ENCODE measurements at regions not wholly inside any gene's neighbourhood (a gene's known extent, or its start where the extent isn't known, plus 50 kb on each side); places are given as distances from the start of the nearest gene placed in this dataset.

DNA sequence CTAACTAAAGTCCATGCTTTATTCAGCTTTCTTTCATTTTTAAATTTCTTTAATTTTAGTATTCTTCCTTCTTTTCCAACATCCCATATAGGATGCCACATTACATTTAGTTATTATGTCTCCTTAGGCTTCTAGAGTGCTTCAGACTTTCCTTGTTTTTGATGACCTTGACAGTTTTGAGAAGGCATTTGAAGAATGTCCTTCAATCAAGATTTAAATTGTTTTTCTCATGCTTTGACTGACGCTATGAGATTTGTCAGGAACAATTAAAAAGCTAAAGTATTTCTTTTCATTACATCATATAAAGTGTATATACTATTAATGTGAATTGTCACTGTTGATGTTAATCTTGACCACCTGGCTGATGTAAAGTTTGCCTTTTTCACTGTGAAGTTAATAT, 173.7 kb upstream of the LYPLAL1 start:
- Mint-ChIP-seq H3K27me3 (no peaks in the 10 kb centered on the region), H3K4me3 (no peak overlapping the region)
- no peak overlapping the region for H3K4me3 ChIP-seq (ENCODE audit: low read depth, low read length)

DNA sequence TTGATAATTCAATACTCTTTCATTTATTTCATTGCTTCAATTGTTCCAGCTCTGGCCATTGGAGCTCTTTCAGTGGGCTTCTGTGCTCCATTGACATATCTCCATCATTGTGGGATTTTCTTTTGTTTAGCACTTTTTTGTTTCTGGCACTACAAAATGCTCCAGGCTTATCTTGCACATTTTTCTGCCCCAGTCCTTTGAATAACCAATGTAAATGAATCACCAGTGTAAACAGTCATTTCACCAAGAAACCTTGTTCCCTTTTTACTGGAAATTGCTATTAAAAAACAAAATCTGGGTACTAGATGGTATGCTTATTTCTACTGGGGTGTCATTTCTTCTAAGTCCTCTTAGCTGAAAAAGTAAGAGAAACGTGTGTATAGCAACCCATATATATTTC, 173.0 kb upstream of the LYPLAL1 start:
- H3K9me3 Mint-ChIP-seq = peaks cover 0 to 14% (median 4%) of the 10 kb centered on the region in 7 donors
- H3K9me3 ChIP-seq (ENCODE audit: control insufficient read depth in 2 of 2, low read length in 2 of 2) = peaks cover 0 to 2% of the 10 kb centered on the region in 2 experiments
- H3K27ac ChIP-seq (ENCODE audit: insufficient read depth, low read length, poor library complexity, severe bottlenecking) = no peak overlapping the region
- no peaks in the 10 kb centered on the region for H3K36me3 ChIP-seq (ENCODE audit: control insufficient read depth, insufficient read depth, low read length)
- H3K36me3 Mint-ChIP-seq = no peaks in the 10 kb centered on the region
- no peak for DNase-seq
- H3K27ac Mint-ChIP-seq = no peak overlapping the region
- no peak for ATAC-seq (ENCODE audit: low read depth in 2 of 2)
- no peaks in the 10 kb centered on the region for H3K4me1 ChIP-seq (ENCODE audit: control insufficient read depth, insufficient read depth, low read length, poor library complexity, severe bottlenecking)
- no peak overlapping the region for H3K4me3 Mint-ChIP-seq
- H3K27me3 Mint-ChIP-seq = no peaks in the 10 kb centered on the region
- no peak overlapping the region for H3K4me3 ChIP-seq (ENCODE audit: low read depth, low read length)
- no peaks in the 10 kb centered on the region for H3K27me3 ChIP-seq (ENCODE audit: control insufficient read depth, insufficient read depth, low read length)
- H3K4me1 Mint-ChIP-seq = no peaks in the 10 kb centered on the region

More for the DNA sequence above, 173.7 kb upstream of the LYPLAL1 start:
- Histone ChIP-seq H3K36me3 (ENCODE audit: control insufficient read depth, insufficient read depth, low read length) (no peaks in the 10 kb centered on the region), H3K27me3 (ENCODE audit: control insufficient read depth, insufficient read depth, low read length) (no peaks in the 10 kb centered on the region), H3K9me3 (ENCODE audit: control insufficient read depth in 2 of 2, low read length in 2 of 2) (peaks cover 0 to 1% of the 10 kb centered on the region in 2 experiments), H3K4me1 (ENCODE audit: control insufficient read depth, insufficient read depth, low read length, poor library complexity, severe bottlenecking) (no peaks in the 10 kb centered on the region), H3K27ac (ENCODE audit: insufficient read depth, low read length, poor library complexity, severe bottlenecking) (no peak overlapping the region)
- H3K9me3 Mint-ChIP-seq = peaks cover 0 to 8% (median 2%) of the 10 kb centered on the region in 7 donors
- ATAC-seq (ENCODE audit: low read depth in 2 of 2) = no peak
- no peak for DNase-seq
- H3K27ac Mint-ChIP-seq = no peak overlapping the region
- H3K36me3 Mint-ChIP-seq = no peaks in the 10 kb centered on the region
- no peaks in the 10 kb centered on the region for H3K4me1 Mint-ChIP-seq

DNA sequence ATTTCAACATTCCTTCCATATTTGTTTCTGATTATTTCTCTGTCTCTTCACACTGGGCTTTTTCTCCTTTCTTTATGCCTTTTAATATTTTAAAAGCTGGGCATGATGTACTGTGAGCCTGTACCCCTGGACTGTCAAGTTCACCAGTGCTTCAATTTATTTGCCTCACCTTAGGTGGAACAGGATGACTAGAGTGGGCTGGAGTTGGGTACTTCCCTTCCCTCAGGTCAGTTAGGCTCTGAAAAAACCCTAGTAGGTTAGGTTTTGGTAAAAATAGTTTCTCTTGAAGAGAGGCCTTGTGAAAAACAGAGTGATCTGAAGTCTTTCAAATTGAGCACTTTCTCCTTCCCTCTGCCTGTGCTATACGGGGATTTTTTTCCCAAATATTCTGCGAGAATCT, 163.0 kb upstream of the LYPLAL1 start:
- Mint-ChIP-seq H3K9me3 (peaks cover 0 to 10% (median 5%) of the 10 kb centered on the region in 7 donors), H3K4me3 (no peak overlapping the region), H3K36me3 (no peaks in the 10 kb centered on the region), H3K27me3 (no peaks in the 10 kb centered on the region), H3K4me1 (no peaks in the 10 kb centered on the region), H3K27ac (no peak overlapping the region)
- Histone ChIP-seq H3K36me3 (ENCODE audit: control insufficient read depth, insufficient read depth, low read length) (no peaks in the 10 kb centered on the region), H3K27ac (ENCODE audit: insufficient read depth, low read length, poor library complexity, severe bottlenecking) (no peak overlapping the region), H3K27me3 (ENCODE audit: control insufficient read depth, insufficient read depth, low read length) (no peaks in the 10 kb centered on the region), H3K4me3 (ENCODE audit: low read depth, low read length) (no peak overlapping the region), H3K9me3 (ENCODE audit: control insufficient read depth in 2 of 2, low read length in 2 of 2) (no peaks in the 10 kb centered on the region), H3K4me1 (ENCODE audit: control insufficient read depth, insufficient read depth, low read length, poor library complexity, severe bottlenecking) (no peaks in the 10 kb centered on the region)
- no peak for DNase-seq
- ATAC-seq (ENCODE audit: low read depth in 2 of 2) = no peak

DNA sequence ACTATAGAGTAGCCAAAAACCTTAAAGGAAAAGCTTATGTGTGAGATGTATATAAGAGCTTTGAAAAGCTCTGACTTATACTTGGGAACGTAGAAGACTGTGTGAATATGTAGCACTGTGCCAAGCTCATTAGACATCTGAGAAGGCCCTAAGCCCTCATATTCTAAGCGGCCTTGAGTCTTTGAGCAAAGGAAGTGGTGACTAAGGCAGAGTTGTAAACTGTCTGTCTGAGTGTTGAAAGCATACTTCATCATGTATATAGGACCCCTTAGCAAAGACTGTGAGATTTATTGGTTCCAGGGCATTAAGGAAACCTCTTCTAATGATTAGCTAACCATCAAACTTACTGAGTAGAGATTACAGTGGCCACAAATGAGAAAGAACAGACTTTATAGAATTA, 153.3 kb upstream of the LYPLAL1 start:
- Histone ChIP-seq H3K9me3 (ENCODE audit: control insufficient read depth in 2 of 2, low read length in 2 of 2) (no peaks in the 10 kb centered on the region), H3K27me3 (ENCODE audit: control insufficient read depth, insufficient read depth, low read length) (no peaks in the 10 kb centered on the region), H3K4me1 (ENCODE audit: control insufficient read depth, insufficient read depth, low read length, poor library complexity, severe bottlenecking) (no peaks in the 10 kb centered on the region), H3K27ac (ENCODE audit: insufficient read depth, low read length, poor library complexity, severe bottlenecking) (no peak overlapping the region), H3K4me3 (ENCODE audit: low read depth, low read length) (no peak overlapping the region), H3K36me3 (ENCODE audit: control insufficient read depth, insufficient read depth, low read length) (no peaks in the 10 kb centered on the region)
- no peak overlapping the region for H3K4me3 Mint-ChIP-seq
- no peak for ATAC-seq (ENCODE audit: low read depth in 2 of 2)
- H3K9me3 Mint-ChIP-seq = peaks cover 0 to 8% (median 7%) of the 10 kb centered on the region in 7 donors
- no peaks in the 10 kb centered on the region for H3K36me3 Mint-ChIP-seq
- H3K27ac Mint-ChIP-seq = no peak overlapping the region
- DNase-seq = no peak
- no peaks in the 10 kb centered on the region for H3K4me1 Mint-ChIP-seq
- no peaks in the 10 kb centered on the region for H3K27me3 Mint-ChIP-seq

DNA sequence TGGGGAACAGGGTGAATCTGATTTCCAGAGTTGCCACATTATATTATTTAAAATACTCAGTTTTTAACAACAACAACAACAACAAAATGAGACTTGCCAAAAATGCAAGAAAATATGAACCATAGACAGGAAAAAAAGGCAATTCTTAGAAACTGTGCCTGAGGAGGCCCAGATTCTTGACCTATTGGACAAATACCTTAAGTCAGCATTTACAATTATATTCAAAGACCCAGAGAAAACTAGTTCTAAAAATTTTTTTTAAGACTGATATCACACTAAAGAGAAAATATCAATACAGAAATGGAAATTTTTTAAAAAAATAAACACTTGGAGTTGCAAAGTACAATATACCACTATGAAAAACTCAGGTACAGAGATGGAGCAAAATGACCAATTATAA, 152.8 kb upstream of the LYPLAL1 start:
- no peak for DNase-seq
- Mint-ChIP-seq H3K27ac (no peak overlapping the region), H3K36me3 (no peaks in the 10 kb centered on the region), H3K4me3 (no peak overlapping the region), H3K9me3 (peaks cover 0 to 8% (median 7%) of the 10 kb centered on the region in 7 donors), H3K4me1 (no peaks in the 10 kb centered on the region), H3K27me3 (no peaks in the 10 kb centered on the region)
- H3K4me1 ChIP-seq (ENCODE audit: control insufficient read depth, insufficient read depth, low read length, poor library complexity, severe bottlenecking) = no peaks in the 10 kb centered on the region
- H3K4me3 ChIP-seq (ENCODE audit: low read depth, low read length) = no peak overlapping the region
- H3K9me3 ChIP-seq (ENCODE audit: control insufficient read depth in 2 of 2, low read length in 2 of 2) = no peaks in the 10 kb centered on the region
- H3K27ac ChIP-seq (ENCODE audit: insufficient read depth, low read length, poor library complexity, severe bottlenecking) = no peak overlapping the region
- no peak for ATAC-seq (ENCODE audit: low read depth in 2 of 2)
- no peaks in the 10 kb centered on the region for H3K27me3 ChIP-seq (ENCODE audit: control insufficient read depth, insufficient read depth, low read length)
- no peaks in the 10 kb centered on the region for H3K36me3 ChIP-seq (ENCODE audit: control insufficient read depth, insufficient read depth, low read length)

DNA sequence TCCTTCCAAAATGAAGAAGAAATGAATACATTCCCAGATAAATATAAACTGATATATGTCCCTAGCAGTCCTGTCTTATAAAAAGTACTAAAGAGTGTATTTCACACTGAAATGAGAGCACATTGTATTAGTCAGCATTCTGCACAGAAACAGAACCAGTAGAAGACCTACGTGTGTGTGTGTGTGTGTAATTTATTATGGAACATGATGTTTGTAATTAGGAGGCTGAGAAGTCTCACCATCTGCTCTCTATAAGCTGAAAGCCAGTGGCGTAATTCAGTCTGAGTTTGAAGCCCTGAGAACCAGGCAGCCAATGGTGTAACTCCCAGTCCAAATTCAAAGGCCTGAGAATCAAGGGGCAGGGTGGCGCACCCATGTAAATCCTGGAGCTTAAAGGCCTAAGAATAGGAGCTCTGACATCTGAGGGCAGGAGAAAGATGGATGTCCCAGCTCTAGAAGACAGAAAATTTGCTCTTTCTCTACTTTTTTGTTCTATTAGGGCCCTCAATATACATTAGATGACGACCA, 146.5 kb upstream of the LYPLAL1 start:
- DNase-seq (no peak), ATAC-seq (ENCODE audit: low read depth in 2 of 2) (no peak)
- peaks cover 0 to 12% (median 5%) of the 10 kb centered on the region in 7 donors for H3K9me3 Mint-ChIP-seq
- Histone ChIP-seq H3K4me1 (ENCODE audit: control insufficient read depth, insufficient read depth, low read length, poor library complexity, severe bottlenecking) (no peaks in the 10 kb centered on the region), H3K36me3 (ENCODE audit: control insufficient read depth, insufficient read depth, low read length) (no peaks in the 10 kb centered on the region), H3K4me3 (ENCODE audit: low read depth, low read length) (no peak overlapping the region), H3K27ac (ENCODE audit: insufficient read depth, low read length, poor library complexity, severe bottlenecking) (no peak overlapping the region), H3K27me3 (ENCODE audit: control insufficient read depth, insufficient read depth, low read length) (no peaks in the 10 kb centered on the region), H3K9me3 (ENCODE audit: control insufficient read depth in 2 of 2, low read length in 2 of 2) (no peaks in the 10 kb centered on the region)
- no peak overlapping the region for H3K27ac Mint-ChIP-seq
- H3K27me3 Mint-ChIP-seq = no peaks in the 10 kb centered on the region
- H3K36me3 Mint-ChIP-seq = no peaks in the 10 kb centered on the region
- no peaks in the 10 kb centered on the region for H3K4me1 Mint-ChIP-seq
- H3K4me3 Mint-ChIP-seq = no peak overlapping the region

DNA sequence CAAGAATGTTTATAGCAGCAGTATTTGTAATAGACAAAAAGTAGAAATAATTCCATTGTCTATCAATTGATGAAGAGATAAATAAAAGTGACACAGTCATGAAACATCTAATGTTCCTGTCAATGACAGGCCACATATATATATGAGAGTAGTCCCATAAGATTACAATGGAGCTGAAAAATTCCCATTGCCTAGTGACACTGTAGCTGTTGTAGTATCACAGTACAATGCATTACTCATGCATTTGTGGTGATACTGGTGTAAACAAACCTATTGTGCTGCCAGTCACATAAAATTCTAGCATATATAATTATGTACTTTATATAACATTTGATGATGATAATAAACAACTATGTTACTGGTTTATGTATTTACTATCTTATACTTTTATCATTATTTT, 141.9 kb upstream of the LYPLAL1 start:
- Histone ChIP-seq H3K36me3 (ENCODE audit: control insufficient read depth, insufficient read depth, low read length) (no peaks in the 10 kb centered on the region), H3K9me3 (ENCODE audit: control insufficient read depth in 2 of 2, low read length in 2 of 2) (no peaks in the 10 kb centered on the region), H3K4me1 (ENCODE audit: control insufficient read depth, insufficient read depth, low read length, poor library complexity, severe bottlenecking) (no peaks in the 10 kb centered on the region), H3K4me3 (ENCODE audit: low read depth, low read length) (no peak overlapping the region), H3K27ac (ENCODE audit: insufficient read depth, low read length, poor library complexity, severe bottlenecking) (no peak overlapping the region), H3K27me3 (ENCODE audit: control insufficient read depth, insufficient read depth, low read length) (no peaks in the 10 kb centered on the region)
- Mint-ChIP-seq H3K27me3 (no peaks in the 10 kb centered on the region), H3K27ac (no peak overlapping the region), H3K4me1 (no peaks in the 10 kb centered on the region), H3K36me3 (no peaks in the 10 kb centered on the region), H3K4me3 (no peak overlapping the region), H3K9me3 (peaks cover 0 to 5% (median 0%) of the 10 kb centered on the region in 7 donors)
- ATAC-seq (ENCODE audit: low read depth in 2 of 2) (no peak), DNase-seq (no peak)

DNA sequence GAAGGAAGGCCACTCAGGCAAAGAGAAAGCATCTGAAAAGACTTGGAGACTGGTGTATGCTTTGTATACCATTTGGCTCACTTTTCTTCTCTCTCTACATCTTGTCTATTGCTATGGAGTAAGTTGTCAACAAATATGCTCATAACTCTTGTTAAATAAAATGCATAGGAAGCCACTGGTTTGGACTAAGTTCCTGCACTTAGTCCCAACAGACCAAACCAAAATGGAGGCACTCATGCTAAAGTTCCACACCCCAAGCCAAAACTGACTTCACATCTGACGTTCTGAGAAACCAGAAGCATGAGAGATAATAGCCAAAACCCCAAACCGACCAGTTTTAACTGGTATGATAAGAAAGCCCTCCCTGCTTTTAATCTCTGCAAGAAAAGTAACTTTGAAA, 135.3 kb upstream of the LYPLAL1 start:
- DNase-seq (no peak), ATAC-seq (ENCODE audit: low read depth in 2 of 2) (no peak)
- no peaks in the 10 kb centered on the region for H3K36me3 ChIP-seq (ENCODE audit: control insufficient read depth, insufficient read depth, low read length)
- H3K27ac Mint-ChIP-seq = no peak overlapping the region
- H3K27me3 ChIP-seq (ENCODE audit: control insufficient read depth, insufficient read depth, low read length) = no peaks in the 10 kb centered on the region
- H3K4me3 Mint-ChIP-seq = no peak overlapping the region
- no peaks in the 10 kb centered on the region for H3K27me3 Mint-ChIP-seq
- H3K9me3 Mint-ChIP-seq = peaks cover 0 to 6% (median 4%) of the 10 kb centered on the region in 7 donors
- H3K36me3 Mint-ChIP-seq = no peaks in the 10 kb centered on the region
- H3K4me1 ChIP-seq (ENCODE audit: control insufficient read depth, insufficient read depth, low read length, poor library complexity, severe bottlenecking) = no peaks in the 10 kb centered on the region
- H3K27ac ChIP-seq (ENCODE audit: insufficient read depth, low read length, poor library complexity, severe bottlenecking) = no peak overlapping the region
- H3K4me3 ChIP-seq (ENCODE audit: low read depth, low read length) = no peak overlapping the region
- no peaks in the 10 kb centered on the region for H3K4me1 Mint-ChIP-seq
- H3K9me3 ChIP-seq (ENCODE audit: control insufficient read depth in 2 of 2, low read length in 2 of 2) = no peaks in the 10 kb centered on the region
